ENCODE measurements at regions not wholly inside any gene's neighbourhood (a gene's known extent, or its start where the extent isn't known, plus 50 kb on each side); places are given as distances from the start of the nearest gene placed in this dataset.

GRCh38 chr1:87834151-87834550 is 505.5 kb downstream of the LMO4 start:
- Mint-ChIP-seq H3K9me3 (no peaks in the 10 kb centered on the region), H3K27ac (no peak overlapping the region), H3K36me3 (ENCODE audit: low read depth) (no peaks in the 10 kb centered on the region), H3K4me1 (ENCODE audit: low read depth) (no peaks in the 10 kb centered on the region), H3K27me3 (ENCODE audit: insufficient read depth) (peaks cover 4% of the 10 kb centered on the region), H3K4me3 (no peak overlapping the region)
- no peak for DNase-seq (ENCODE audit: low spot score)
- intact Hi-C loops (cut with micrococcal nuclease) = no loop called here

GRCh38 chr1:87834941-87835340 is 506.3 kb downstream of the LMO4 start:
- Mint-ChIP-seq H3K27ac (no peak overlapping the region), H3K27me3 (ENCODE audit: insufficient read depth) (peaks cover 4% of the 10 kb centered on the region), H3K4me3 (no peak overlapping the region), H3K9me3 (no peaks in the 10 kb centered on the region), H3K36me3 (ENCODE audit: low read depth) (no peaks in the 10 kb centered on the region), H3K4me1 (ENCODE audit: low read depth) (no peaks in the 10 kb centered on the region)
- no peak for DNase-seq (ENCODE audit: low spot score)
- intact Hi-C loops (cut with micrococcal nuclease) = no loop called here

- H3K36me3 Mint-ChIP-seq (ENCODE audit: low read depth) = no peaks in the 10 kb centered on the region
- no peak overlapping the region for H3K27ac Mint-ChIP-seq
- no peak overlapping the region for H3K4me3 Mint-ChIP-seq
- H3K4me1 Mint-ChIP-seq (ENCODE audit: low read depth) = no peaks in the 10 kb centered on the region
- H3K9me3 Mint-ChIP-seq = no peaks in the 10 kb centered on the region
- DNase-seq (ENCODE audit: low spot score) = no peak
- H3K27me3 Mint-ChIP-seq (ENCODE audit: insufficient read depth) = peaks cover under 1% of the 10 kb centered on the region
- intact Hi-C loops (cut with micrococcal nuclease) = no loop called here
Measured at GRCh38 chr1:87840767-87841166, 512.1 kb downstream of the LMO4 start.

GRCh38 chr1:87841332-87841731 is 512.7 kb downstream of the LMO4 start:
- no peak overlapping the region for H3K27ac Mint-ChIP-seq
- H3K36me3 Mint-ChIP-seq (ENCODE audit: low read depth) = no peaks in the 10 kb centered on the region
- H3K4me1 Mint-ChIP-seq (ENCODE audit: low read depth) = no peaks in the 10 kb centered on the region
- peaks cover 1% of the 10 kb centered on the region for H3K27me3 Mint-ChIP-seq (ENCODE audit: insufficient read depth)
- no peak overlapping the region for H3K4me3 Mint-ChIP-seq
- no peak for DNase-seq (ENCODE audit: low spot score)
- H3K9me3 Mint-ChIP-seq = no peaks in the 10 kb centered on the region
- intact Hi-C loops (cut with micrococcal nuclease) = no loop called here

- H3K9me3 Mint-ChIP-seq = no peaks in the 10 kb centered on the region
- no peak for DNase-seq (ENCODE audit: low spot score)
- no peaks in the 10 kb centered on the region for H3K4me1 Mint-ChIP-seq (ENCODE audit: low read depth)
Measured at GRCh38 chr1:87842156-87842555, 513.5 kb downstream of the LMO4 start.

GRCh38 chr1:87844251-87844650 is 515.6 kb downstream of the LMO4 start:
- DNase-seq (ENCODE audit: low spot score) = no peak
- H3K27ac Mint-ChIP-seq = no peak overlapping the region
- intact Hi-C loops (cut with micrococcal nuclease) = no loop called here
- H3K9me3 Mint-ChIP-seq = no peaks in the 10 kb centered on the region
- H3K4me3 Mint-ChIP-seq = no peak overlapping the region
- H3K4me1 Mint-ChIP-seq (ENCODE audit: low read depth) = no peaks in the 10 kb centered on the region
- no peaks in the 10 kb centered on the region for H3K36me3 Mint-ChIP-seq (ENCODE audit: low read depth)
- H3K27me3 Mint-ChIP-seq (ENCODE audit: insufficient read depth) = peaks cover 3% of the 10 kb centered on the region

More at GRCh38 chr1:87842156-87842555, 513.5 kb downstream of the LMO4 start:
- no peak overlapping the region for H3K27ac Mint-ChIP-seq
- peaks cover 1% of the 10 kb centered on the region for H3K27me3 Mint-ChIP-seq (ENCODE audit: insufficient read depth)
- intact Hi-C loops (cut with micrococcal nuclease) = no loop called here
- H3K36me3 Mint-ChIP-seq (ENCODE audit: low read depth) = no peaks in the 10 kb centered on the region
- no peak overlapping the region for H3K4me3 Mint-ChIP-seq

GRCh38 chr1:87851490-87851889 is 522.8 kb downstream of the LMO4 start:
- Mint-ChIP-seq H3K36me3 (ENCODE audit: low read depth) (no peaks in the 10 kb centered on the region), H3K27ac (no peak overlapping the region), H3K9me3 (no peaks in the 10 kb centered on the region), H3K4me1 (ENCODE audit: low read depth) (no peaks in the 10 kb centered on the region), H3K27me3 (ENCODE audit: insufficient read depth) (peaks cover 3% of the 10 kb centered on the region), H3K4me3 (no peak overlapping the region)
- intact Hi-C loops (cut with micrococcal nuclease) = no loop called here
- DNase-seq (ENCODE audit: low spot score) = no peak

GRCh38 chr1:87852410-87853161 is 523.9 kb downstream of the LMO4 start:
- Mint-ChIP-seq H3K27me3 (ENCODE audit: insufficient read depth) (peaks cover 6% of the 10 kb centered on the region), H3K36me3 (ENCODE audit: low read depth) (no peaks in the 10 kb centered on the region), H3K4me3 (no peak overlapping the region), H3K27ac (no peak overlapping the region), H3K4me1 (ENCODE audit: low read depth) (no peaks in the 10 kb centered on the region), H3K9me3 (no peaks in the 10 kb centered on the region)
- no peak for DNase-seq (ENCODE audit: low spot score)
- intact Hi-C loops (cut with micrococcal nuclease) = no loop called here

- Mint-ChIP-seq H3K36me3 (ENCODE audit: low read depth) (no peaks in the 10 kb centered on the region), H3K27me3 (ENCODE audit: insufficient read depth) (peaks cover 6% of the 10 kb centered on the region), H3K4me1 (ENCODE audit: low read depth) (no peaks in the 10 kb centered on the region), H3K4me3 (no peak overlapping the region), H3K27ac (no peak overlapping the region), H3K9me3 (no peaks in the 10 kb centered on the region)
- DNase-seq (ENCODE audit: low spot score) = no peak
- intact Hi-C loops (cut with micrococcal nuclease) = no loop called here
Measured at GRCh38 chr1:87853576-87854351, 525.1 kb downstream of the LMO4 start.

- Mint-ChIP-seq H3K4me1 (ENCODE audit: low read depth) (peaks cover 7% of the 10 kb centered on the region), H3K9me3 (peaks cover 8% of the 10 kb centered on the region), H3K27ac (no peak overlapping the region), H3K36me3 (ENCODE audit: low read depth) (no peaks in the 10 kb centered on the region), H3K27me3 (ENCODE audit: insufficient read depth) (no peaks in the 10 kb centered on the region), H3K4me3 (no peak overlapping the region)
- DNase-seq (ENCODE audit: low spot score) = no peak
- intact Hi-C loops (cut with micrococcal nuclease) = no loop called here
Measured at GRCh38 chr1:87863317-87863716, 534.6 kb downstream of the LMO4 start.

- intact Hi-C loops (cut with micrococcal nuclease) = no loop called here
- DNase-seq (ENCODE audit: low spot score) = no peak
- Mint-ChIP-seq H3K27ac (peak overlapping the region; percentile 4), H3K27me3 (ENCODE audit: insufficient read depth) (no peaks in the 10 kb centered on the region), H3K4me1 (ENCODE audit: low read depth) (peaks cover 7% of the 10 kb centered on the region), H3K4me3 (no peak overlapping the region), H3K9me3 (peaks cover 8% of the 10 kb centered on the region), H3K36me3 (ENCODE audit: low read depth) (no peaks in the 10 kb centered on the region)
Measured at GRCh38 chr1:87864676-87865075, 536.0 kb downstream of the LMO4 start.

GRCh38 chr1:87866416-87866815 is 537.7 kb downstream of the LMO4 start:
- Mint-ChIP-seq H3K27me3 (ENCODE audit: insufficient read depth) (no peaks in the 10 kb centered on the region), H3K4me3 (no peak overlapping the region), H3K36me3 (ENCODE audit: low read depth) (no peaks in the 10 kb centered on the region), H3K4me1 (ENCODE audit: low read depth) (peaks cover 7% of the 10 kb centered on the region), H3K9me3 (peaks cover 8% of the 10 kb centered on the region), H3K27ac (no peak overlapping the region)
- DNase-seq (ENCODE audit: low spot score) = no peak
- intact Hi-C loops (cut with micrococcal nuclease) = no loop called here

GRCh38 chr1:87867626-87868025 is 538.9 kb downstream of the LMO4 start:
- Mint-ChIP-seq H3K4me1 (ENCODE audit: low read depth) (peaks cover 7% of the 10 kb centered on the region), H3K27me3 (ENCODE audit: insufficient read depth) (no peaks in the 10 kb centered on the region)

More at GRCh38 chr1:87867626-87868025, 538.9 kb downstream of the LMO4 start:
- Mint-ChIP-seq H3K27ac (no peak overlapping the region), H3K9me3 (peaks cover 8% of the 10 kb centered on the region), H3K36me3 (ENCODE audit: low read depth) (no peaks in the 10 kb centered on the region), H3K4me3 (no peak overlapping the region)
- DNase-seq (ENCODE audit: low spot score) = no peak
- intact Hi-C loops (cut with micrococcal nuclease) = no loop called here

Measured in activated T-helper 1 cell treated with anti-CD3 and anti-CD28 coated beads, Interleukin-12 subunit alpha, Interleukin-12 subunit beta, Interleukin-2, Interleukin-4 antibody, amounts not matched to agents 30 ng/mL and 10 ng/mL and 1 ng/mL, durations not matched to agents 14 hours and 24 hours and 36 hours (primary cell).